ELR (cell line): ENCODE measurements at regions not wholly inside any gene's neighbourhood (a gene's known extent, or its start where the extent isn't known, plus 50 kb on each side); places are given as distances from the start of the nearest gene placed in this dataset.

Experiments
- DNase-seq: peaks from one replicate; pipeline ENCODE4 v3.0.0-alpha.2; 2015; ENCODE audit warnings: low read depth

GRCh38 chrX:150298841-150299551 lies 64.1 kb upstream of the MAMLD1 start:
- DNase-seq: no peak

GRCh38 chrX:150299579-150299978 lies 63.5 kb upstream of the MAMLD1 start:
- DNase-seq: no peak

GRCh38 chrX:150303386-150304097 lies 59.6 kb upstream of the MAMLD1 start:
- no peak for DNase-seq

GRCh38 chrX:150306002-150306401 lies 57.1 kb upstream of the MAMLD1 start:
- no peak for DNase-seq

- no peak for DNase-seq
Measured at GRCh38 chrX:150308041-150308440, 55.1 kb upstream of the MAMLD1 start.

- peak; percentile 34 for DNase-seq
Measured at GRCh38 chrX:150308532-150309157, 54.5 kb upstream of the MAMLD1 start.

GRCh38 chrX:150310417-150310816 lies 52.7 kb upstream of the MAMLD1 start:
- DNase-seq: no peak

- no peak for DNase-seq
Measured at GRCh38 chrX:150310881-150311280, 52.2 kb upstream of the MAMLD1 start.

- DNase-seq: no peak
Measured at GRCh38 chrX:150312931-150313330, 50.2 kb upstream of the MAMLD1 start.
